Glutamatergic neuron (in vitro differentiated cells): ENCODE measurements at regions not wholly inside any gene's neighbourhood (a gene's known extent, or its start where the extent isn't known, plus 50 kb on each side); places are given as distances from the start of the nearest gene placed in this dataset.
"Not testable (repeated sequence)": the region's sequence is repeated elsewhere in the genome, so short reads cannot be mapped to it uniquely, and the experiment has no call there.

Experiments
- DNase-seq: peaks from one replicate; pipeline ENCODE4 v3.0.0; 2022
- H3K27ac Mint-ChIP-seq: one replicate; pipeline ENCODE4 v1.8.0; 2020; ENCODE audit warnings: mild to moderate bottlenecking, mixed read lengths, inconsistent platforms; ENCODE audit not compliant: unreplicated experiment
- H3K27me3 Mint-ChIP-seq: one replicate; pipeline ENCODE4 v1.8.0; 2020; ENCODE audit warnings: mild to moderate bottlenecking, moderate library complexity, mixed read lengths, inconsistent platforms; ENCODE audit not compliant: unreplicated experiment
- H3K36me3 Mint-ChIP-seq: one replicate; pipeline ENCODE4 v1.8.0; 2020; ENCODE audit warnings: mild to moderate bottlenecking, mixed read lengths, inconsistent platforms; ENCODE audit not compliant: unreplicated experiment
- H3K4me1 Mint-ChIP-seq: one replicate; pipeline ENCODE4 v1.8.0; 2020; ENCODE audit warnings: mild to moderate bottlenecking, low read depth, mixed read lengths, inconsistent platforms; ENCODE audit not compliant: unreplicated experiment
- H3K4me3 Mint-ChIP-seq: one replicate; pipeline ENCODE4 v1.8.0; 2020; ENCODE audit warnings: mild to moderate bottlenecking, mixed read lengths, inconsistent platforms; ENCODE audit not compliant: unreplicated experiment
- H3K9me3 Mint-ChIP-seq: one replicate; pipeline ENCODE4 v1.8.0; 2020; ENCODE audit warnings: mild to moderate bottlenecking, moderate library complexity, mixed read lengths, inconsistent platforms; ENCODE audit not compliant: unreplicated experiment
- TF ChIP-seq, protein P1 (sequence below): fragments of 200-600 bp; sonication (generic); IDR thresholded peaks from one replicate; pipeline ENCODE4 v1.5.0; 2021; ENCODE audit not compliant: partially characterized antibody, unreplicated experiment

DNA sequence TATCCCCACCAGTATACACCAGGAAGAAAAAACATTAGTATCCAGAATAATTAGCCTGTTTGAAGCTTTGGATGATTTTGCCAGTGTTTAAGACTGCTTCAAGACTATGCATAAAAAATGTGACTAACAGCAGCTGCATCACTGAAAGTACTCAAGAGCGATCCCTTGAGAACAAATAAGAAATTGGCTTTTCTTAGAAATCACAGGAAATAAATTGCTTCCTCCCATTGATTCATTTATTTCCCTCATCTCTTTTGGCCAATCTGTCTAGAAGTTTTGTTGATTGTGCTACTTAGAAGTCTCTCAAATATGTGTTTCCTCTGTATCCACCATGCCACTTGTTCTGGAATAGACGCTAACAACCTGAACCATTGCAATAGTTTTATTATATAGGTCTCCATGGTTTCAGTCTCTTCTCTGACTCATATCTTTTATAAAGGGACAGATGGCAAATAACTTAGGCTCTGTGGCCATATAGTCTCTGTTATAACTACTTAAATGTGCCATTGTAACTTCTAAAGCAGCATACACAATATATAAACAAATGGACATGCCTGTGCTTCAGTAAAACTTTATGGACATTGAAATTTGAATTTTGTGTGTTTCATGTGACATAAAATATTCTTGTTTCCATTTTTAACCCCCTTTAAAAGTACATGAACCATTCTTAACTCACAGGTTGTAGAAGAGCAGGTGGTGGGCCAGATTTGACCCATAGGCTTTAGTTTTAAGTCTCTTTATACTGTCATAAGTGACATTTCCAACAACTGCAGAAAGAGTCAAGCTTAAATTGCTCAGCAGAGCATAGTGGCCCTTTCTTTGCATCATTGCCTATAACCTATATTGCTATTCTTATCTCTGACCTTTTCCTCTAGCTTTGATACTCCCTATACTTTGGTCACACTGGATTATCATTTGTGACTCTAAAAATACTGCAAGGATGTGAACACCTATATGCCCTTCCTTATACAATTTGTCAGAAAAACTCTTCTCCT, 123.9 kb downstream of the MC4R start:
- no peaks in the 10 kb centered on the region for H3K27me3 Mint-ChIP-seq
- peaks cover 3% of the 10 kb centered on the region for H3K9me3 Mint-ChIP-seq
- H3K36me3 Mint-ChIP-seq = no peaks in the 10 kb centered on the region
- H3K4me3 Mint-ChIP-seq = no peak overlapping the region
- no peaks in the 10 kb centered on the region for H3K4me1 Mint-ChIP-seq
- no peak overlapping the region for H3K27ac Mint-ChIP-seq
- DNase-seq = no peak
- TF ChIP-seq, protein P1, sequence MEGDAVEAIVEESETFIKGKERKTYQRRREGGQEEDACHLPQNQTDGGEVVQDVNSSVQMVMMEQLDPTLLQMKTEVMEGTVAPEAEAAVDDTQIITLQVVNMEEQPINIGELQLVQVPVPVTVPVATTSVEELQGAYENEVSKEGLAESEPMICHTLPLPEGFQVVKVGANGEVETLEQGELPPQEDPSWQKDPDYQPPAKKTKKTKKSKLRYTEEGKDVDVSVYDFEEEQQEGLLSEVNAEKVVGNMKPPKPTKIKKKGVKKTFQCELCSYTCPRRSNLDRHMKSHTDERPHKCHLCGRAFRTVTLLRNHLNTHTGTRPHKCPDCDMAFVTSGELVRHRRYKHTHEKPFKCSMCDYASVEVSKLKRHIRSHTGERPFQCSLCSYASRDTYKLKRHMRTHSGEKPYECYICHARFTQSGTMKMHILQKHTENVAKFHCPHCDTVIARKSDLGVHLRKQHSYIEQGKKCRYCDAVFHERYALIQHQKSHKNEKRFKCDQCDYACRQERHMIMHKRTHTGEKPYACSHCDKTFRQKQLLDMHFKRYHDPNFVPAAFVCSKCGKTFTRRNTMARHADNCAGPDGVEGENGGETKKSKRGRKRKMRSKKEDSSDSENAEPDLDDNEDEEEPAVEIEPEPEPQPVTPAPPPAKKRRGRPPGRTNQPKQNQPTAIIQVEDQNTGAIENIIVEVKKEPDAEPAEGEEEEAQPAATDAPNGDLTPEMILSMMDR = no peak

DNA sequence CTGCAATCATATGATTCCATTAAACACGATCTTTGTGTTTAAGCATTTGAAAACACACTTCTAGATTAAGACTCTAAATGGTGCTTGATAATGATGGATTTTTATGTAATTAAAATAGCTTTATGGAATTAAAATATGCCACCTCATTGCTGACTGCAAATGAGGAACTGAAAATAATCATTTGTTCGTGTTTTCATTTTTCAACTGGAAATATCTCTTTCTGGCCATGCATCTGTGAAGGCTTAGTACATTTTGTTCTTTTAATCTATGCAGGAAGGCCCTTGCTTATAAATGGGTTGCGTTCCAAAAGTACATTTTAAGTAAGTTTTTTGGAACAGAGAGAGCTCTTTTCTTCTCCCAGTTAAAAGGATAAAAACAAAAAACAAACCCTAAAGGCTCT, 125.5 kb downstream of the MC4R start:
- peaks cover 3% of the 10 kb centered on the region for H3K9me3 Mint-ChIP-seq
- no peak overlapping the region for H3K27ac Mint-ChIP-seq
- H3K4me3 Mint-ChIP-seq = no peak overlapping the region
- H3K4me1 Mint-ChIP-seq = peaks cover 6% of the 10 kb centered on the region
- DNase-seq = no peak
- no peaks in the 10 kb centered on the region for H3K36me3 Mint-ChIP-seq
- no peaks in the 10 kb centered on the region for H3K27me3 Mint-ChIP-seq
- TF ChIP-seq, protein P1 = no peak

DNA sequence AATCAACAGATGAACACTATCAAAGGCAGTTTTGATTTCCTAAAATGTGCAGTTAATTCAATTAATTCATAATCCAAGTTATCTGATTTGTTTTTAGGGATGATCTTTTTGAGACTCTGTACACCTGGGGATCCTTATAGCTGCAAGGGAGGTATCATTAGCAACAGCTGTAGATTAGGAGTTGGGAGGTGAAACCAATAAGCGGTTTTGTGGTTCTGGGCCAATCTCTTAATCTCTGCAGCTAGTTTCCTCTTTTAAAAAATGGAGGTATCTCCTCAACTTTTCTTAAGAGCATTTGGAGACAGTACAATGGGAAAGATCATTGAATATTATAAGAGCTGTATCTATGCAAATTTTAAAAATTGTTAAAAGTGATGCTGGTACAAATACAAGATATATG, 126.0 kb downstream of the MC4R start:
- no peak overlapping the region for H3K4me3 Mint-ChIP-seq
- H3K36me3 Mint-ChIP-seq = no peaks in the 10 kb centered on the region
- H3K4me1 Mint-ChIP-seq = peaks cover 6% of the 10 kb centered on the region
- no peaks in the 10 kb centered on the region for H3K27me3 Mint-ChIP-seq
- H3K9me3 Mint-ChIP-seq = peaks cover 3% of the 10 kb centered on the region
- TF ChIP-seq, protein P1 = no peak
- H3K27ac Mint-ChIP-seq = no peak overlapping the region
- DNase-seq = no peak

DNA sequence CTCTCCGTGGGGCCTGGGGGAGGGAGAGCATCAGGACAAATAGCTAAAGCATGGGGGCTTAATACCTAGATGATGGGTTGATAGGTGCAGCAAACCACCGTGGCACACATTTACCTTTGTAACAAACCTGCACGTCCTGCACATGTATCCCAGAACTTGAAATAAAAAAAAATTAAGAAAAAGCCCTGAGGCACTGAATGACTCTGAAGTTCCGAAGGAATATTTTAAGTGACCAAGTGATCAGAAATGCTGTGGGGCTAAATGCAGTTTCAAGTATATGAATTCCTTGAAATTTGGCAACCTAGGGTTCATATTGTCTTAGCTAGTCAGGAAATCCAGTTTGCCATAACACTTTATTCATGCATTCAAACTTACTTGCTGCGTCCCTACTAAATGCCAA, 127.5 kb downstream of the MC4R start:
- Mint-ChIP-seq H3K4me1 (peaks cover 6% of the 10 kb centered on the region), H3K27ac (no peak overlapping the region), H3K4me3 (no peak overlapping the region), H3K9me3 (peaks cover 1% of the 10 kb centered on the region), H3K27me3 (no peaks in the 10 kb centered on the region), H3K36me3 (no peaks in the 10 kb centered on the region)
- TF ChIP-seq, protein P1 = no peak
- DNase-seq = no peak

DNA sequence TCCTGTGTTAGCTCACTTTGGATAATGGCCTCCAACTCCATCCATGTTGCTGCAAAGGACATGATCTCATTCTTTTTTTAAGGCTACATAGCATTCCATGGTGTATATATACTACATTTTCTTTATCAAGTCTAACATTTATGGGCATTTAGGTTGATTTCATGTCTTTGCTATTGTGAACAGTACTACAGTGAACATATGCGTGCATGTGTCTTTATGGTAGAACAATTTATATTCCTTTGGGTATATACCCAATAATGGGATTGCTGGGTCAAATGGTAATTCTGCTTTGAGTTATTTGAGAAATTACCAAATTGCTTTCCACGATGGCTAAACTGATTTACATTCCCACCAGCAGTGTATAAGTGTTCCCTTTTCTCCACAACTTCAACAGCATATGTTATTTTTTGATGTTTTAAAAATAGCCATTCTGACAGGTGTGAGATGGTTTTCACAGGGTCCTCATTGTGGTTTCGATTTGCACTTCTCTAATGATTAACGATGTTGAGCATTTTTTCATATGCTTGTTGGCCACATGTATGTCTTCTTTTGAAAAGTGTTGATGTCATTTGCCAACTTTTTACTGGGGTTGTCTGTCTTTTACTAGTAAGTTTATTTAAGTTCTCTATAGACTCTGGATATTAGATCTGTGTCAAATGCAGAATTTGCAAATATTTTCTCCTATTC, 133.4 kb downstream of the MC4R start:
- not testable (repeated sequence) for DNase-seq, H3K27me3 Mint-ChIP-seq, H3K9me3 Mint-ChIP-seq, H3K27ac Mint-ChIP-seq, H3K4me1 Mint-ChIP-seq, H3K4me3 Mint-ChIP-seq, H3K36me3 Mint-ChIP-seq
